Umbilical cord (tissue), 1 donor: ENCODE measurements at regions not wholly inside any gene's neighbourhood (a gene's known extent, or its start where the extent isn't known, plus 50 kb on each side); places are given as distances from the start of the nearest gene placed in this dataset.

Experiments used
- DNase-seq: peaks from one replicate; pipeline ENCODE4 v3.0.0-alpha.2; 2015; ENCODE audit warnings: low spot score

- DNase-seq: no peak
Measured at GRCh38 chr9:26061948-26062575, 383.8 kb upstream of the TUSC1 start.

- no peak for DNase-seq
Measured at GRCh38 chr9:26058111-26058895, 380.1 kb upstream of the TUSC1 start.

GRCh38 chr9:26057050-26057449 lies 378.8 kb upstream of the TUSC1 start:
- peak; percentile 24 for DNase-seq

- no peak for DNase-seq
Measured at GRCh38 chr9:26054600-26055520, 376.6 kb upstream of the TUSC1 start.

- no peak for DNase-seq
Measured at GRCh38 chr9:26053954-26054353, 375.7 kb upstream of the TUSC1 start.

GRCh38 chr9:26043431-26043830 lies 365.2 kb upstream of the TUSC1 start:
- no peak for DNase-seq

GRCh38 chr9:26034786-26035185 lies 356.5 kb upstream of the TUSC1 start:
- peak; percentile 2 for DNase-seq

GRCh38 chr9:26033336-26033735 lies 355.1 kb upstream of the TUSC1 start:
- peak; percentile 9 for DNase-seq

GRCh38 chr9:26026423-26027100 lies 348.3 kb upstream of the TUSC1 start:
- no peak for DNase-seq

- DNase-seq: no peak
Measured at GRCh38 chr9:26013199-26013598, 335.0 kb upstream of the TUSC1 start.

- no peak for DNase-seq
Measured at GRCh38 chr9:26012797-26013196, 334.6 kb upstream of the TUSC1 start.

GRCh38 chr9:25994605-25995004 lies 316.4 kb upstream of the TUSC1 start:
- no peak for DNase-seq

- no peak for DNase-seq
Measured at GRCh38 chr9:25990376-25990775, 312.1 kb upstream of the TUSC1 start.

GRCh38 chr9:25975667-25976066 lies 297.4 kb upstream of the TUSC1 start:
- DNase-seq: no peak

- peak; percentile 1 for DNase-seq
Measured at GRCh38 chr9:25964239-25964638, 286.0 kb upstream of the TUSC1 start.

- DNase-seq: no peak
Measured at GRCh38 chr9:25960178-25960577, 281.9 kb upstream of the TUSC1 start.

- no peak for DNase-seq
Measured at GRCh38 chr9:25954209-25954608, 276.0 kb upstream of the TUSC1 start.

GRCh38 chr9:25948182-25948581 lies 269.9 kb upstream of the TUSC1 start:
- no peak for DNase-seq

- DNase-seq: no peak
Measured at GRCh38 chr9:25939126-25939525, 260.9 kb upstream of the TUSC1 start.

GRCh38 chr9:25936031-25936430 lies 257.8 kb upstream of the TUSC1 start:
- peak; percentile 60 for DNase-seq

GRCh38 chr9:25935188-25935587 lies 256.9 kb upstream of the TUSC1 start:
- no peak for DNase-seq

GRCh38 chr9:25918761-25919160 lies 240.5 kb upstream of the TUSC1 start:
- DNase-seq: no peak
